ENCODE measurements at regions not wholly inside any gene's neighbourhood (a gene's known extent, or its start where the extent isn't known, plus 50 kb on each side); places are given as distances from the start of the nearest gene placed in this dataset.

DNA sequence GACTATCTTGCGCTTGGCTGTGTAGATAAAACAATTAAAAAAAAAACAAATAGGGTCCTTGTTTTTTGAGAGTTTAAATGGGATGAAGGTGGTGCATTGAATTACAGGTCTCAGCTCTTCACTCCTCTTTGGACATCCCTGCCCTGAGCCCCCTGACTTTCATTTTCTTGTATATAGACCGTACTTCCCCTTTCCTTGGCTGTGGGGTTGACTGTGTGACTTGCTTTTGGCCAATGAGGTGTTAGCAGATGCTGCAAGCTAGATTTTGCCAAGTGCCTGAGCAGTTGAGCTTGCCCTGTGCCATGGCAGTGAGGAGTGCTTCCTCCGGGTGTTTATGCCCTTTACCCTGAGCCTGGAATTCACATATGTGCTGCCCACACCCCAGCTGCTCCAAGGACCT lies 386.1 kb upstream of the ZFP64 start:
- H3K4me1 ChIP-seq (ENCODE audit: insufficient read depth, low read length) = no peaks in the 10 kb centered on the region
- no peaks in the 10 kb centered on the region for H3F3A ChIP-seq (ENCODE audit: low read length, unreplicated experiment)
- no peaks in the 10 kb centered on the region for H4K20me1 ChIP-seq (ENCODE audit: low read length)
- H3K79me2 ChIP-seq (ENCODE audit: low read length) = no peaks in the 10 kb centered on the region
- H3K36me3 ChIP-seq (ENCODE audit: low read depth, low read length) = no peaks in the 10 kb centered on the region
- no TSS peak for BruUV-seq (replicated peaks)
- no peaks in the 10 kb centered on the region for H3K9me2 ChIP-seq (replicated peaks; ENCODE audit: low read length)
- TF ChIP-seq CTCF (conservative IDR thresholded peaks at IDR 0.05; ENCODE audit: low read depth, low read length) (no peak), EZH2phosphoT487 (IDR thresholded peaks at IDR 0.05; ENCODE audit: borderline replicate concordance, low read length) (no peak), EZH2 (IDR thresholded peaks at IDR 0.05; ENCODE audit: low read length, unreplicated experiment) (no peak)
- ChIA-PET CTCF (no interaction called here), POLR2A (ENCODE audit: unreplicated experiment) (no interaction called here)
- H3K9me3 ChIP-seq (ENCODE audit: low read length) = 0 out of 2 replicates have a peak, but pooled peaks cover 5% of the 10 kb centered on the region
- DNase-seq = no peak
- no peak overlapping the region for H2AFZ ChIP-seq (ENCODE audit: low read length)
- H3K27ac ChIP-seq (ENCODE audit: low read length) = no peak overlapping the region
- intact Hi-C loops (cut with micrococcal nuclease) = no loop called here
- H3K4me3 ChIP-seq (ENCODE audit: low read length) = no peak overlapping the region
- no peak for ATAC-seq
- no peak overlapping the region for H3K4me2 ChIP-seq (ENCODE audit: low read length)
- H3K9ac ChIP-seq (ENCODE audit: low read length) = no peak overlapping the region
- no peaks in the 10 kb centered on the region for H3K27me3 ChIP-seq (ENCODE audit: low read length)

- TF ChIP-seq EZH2 (IDR thresholded peaks at IDR 0.05; ENCODE audit: low read length, unreplicated experiment) = no peak
- no peak for TF ChIP-seq EZH2phosphoT487 (IDR thresholded peaks at IDR 0.05; ENCODE audit: borderline replicate concordance, low read length)
- TF ChIP-seq CTCF (conservative IDR thresholded peaks at IDR 0.05; ENCODE audit: low read depth, low read length) = no peak
- ATAC-seq = no peak
- no TSS peak for BruUV-seq (replicated peaks)
- no peaks in the 10 kb centered on the region for H3K36me3 ChIP-seq (ENCODE audit: low read depth, low read length)
- H3K9ac ChIP-seq (ENCODE audit: low read length) = no peak overlapping the region
- no peaks in the 10 kb centered on the region for H3K27me3 ChIP-seq (ENCODE audit: low read length)
- no peak overlapping the region for H2AFZ ChIP-seq (ENCODE audit: low read length)
- no peaks in the 10 kb centered on the region for H3F3A ChIP-seq (ENCODE audit: low read length, unreplicated experiment)
- H3K4me1 ChIP-seq (ENCODE audit: insufficient read depth, low read length) = no peaks in the 10 kb centered on the region
- H3K9me2 ChIP-seq (replicated peaks; ENCODE audit: low read length) = no peaks in the 10 kb centered on the region
- no peak for DNase-seq
- ChIA-PET CTCF (no interaction called here), POLR2A (ENCODE audit: unreplicated experiment) (no interaction called here)
- no peak overlapping the region for H3K4me2 ChIP-seq (ENCODE audit: low read length)
- no peak overlapping the region for H3K27ac ChIP-seq (ENCODE audit: low read length)
- no peaks in the 10 kb centered on the region for H4K20me1 ChIP-seq (ENCODE audit: low read length)
- H3K4me3 ChIP-seq (ENCODE audit: low read length) = no peak overlapping the region
- no peaks in the 10 kb centered on the region for H3K79me2 ChIP-seq (ENCODE audit: low read length)
- intact Hi-C loops (cut with micrococcal nuclease) = no loop called here
- H3K9me3 ChIP-seq (ENCODE audit: low read length) = no peaks in the 10 kb centered on the region
Measured at GRCh38 chr20:52572687-52573086, 381.1 kb upstream of the ZFP64 start.

GRCh38 chr20:52569201-52569600 lies 377.6 kb upstream of the ZFP64 start:
- Histone ChIP-seq H3K27me3 (ENCODE audit: low read length) (no peaks in the 10 kb centered on the region), H2AFZ (ENCODE audit: low read length) (no peak overlapping the region), H3K9ac (ENCODE audit: low read length) (no peak overlapping the region), H3K9me2 (replicated peaks; ENCODE audit: low read length) (no peaks in the 10 kb centered on the region), H3K9me3 (ENCODE audit: low read length) (peaks cover 20% of the 10 kb centered on the region; the same call in 1 of the 2 replicates), H3K27ac (ENCODE audit: low read length) (no peak overlapping the region), H3K36me3 (ENCODE audit: low read depth, low read length) (no peaks in the 10 kb centered on the region), H3K79me2 (ENCODE audit: low read length) (no peaks in the 10 kb centered on the region), H3K4me3 (ENCODE audit: low read length) (no peak overlapping the region), H3F3A (ENCODE audit: low read length, unreplicated experiment) (no peaks in the 10 kb centered on the region), H3K4me2 (ENCODE audit: low read length) (no peak overlapping the region), H3K4me1 (ENCODE audit: insufficient read depth, low read length) (no peaks in the 10 kb centered on the region), H4K20me1 (ENCODE audit: low read length) (no peaks in the 10 kb centered on the region)
- POLR2A ChIA-PET (ENCODE audit: unreplicated experiment) = no interaction called here
- ATAC-seq (no peak), DNase-seq (no peak)
- intact Hi-C loops (cut with micrococcal nuclease) = no loop called here
- no TSS peak for BruUV-seq (replicated peaks)
- TF ChIP-seq EZH2phosphoT487 (IDR thresholded peaks at IDR 0.05; ENCODE audit: borderline replicate concordance, low read length) (no peak), CTCF (conservative IDR thresholded peaks at IDR 0.05; ENCODE audit: low read depth, low read length) (no peak), EZH2 (IDR thresholded peaks at IDR 0.05; ENCODE audit: low read length, unreplicated experiment) (no peak)
- CTCF ChIA-PET = no interaction called here
